OCI-LY7 (cell line): ENCODE measurements at regions not wholly inside any gene's neighbourhood (a gene's known extent, or its start where the extent isn't known, plus 50 kb on each side); places are given as distances from the start of the nearest gene placed in this dataset.

ENCODE experiments used
- BruUV-seq: library from RNA; stranded (reverse); fragments of 400-500 nt; replicated peaks from 2 replicates; lab custom pipeline; 2021; lab: Mats Ljungman, UMichigan
- CTCF ChIA-PET: fragments of 300-600 bp; sonication (Branson Sonifier 250); formaldehyde crosslinking; loops from one replicate; lab custom pipeline; 2022; ENCODE audit warnings: antibody characterized with exemption; ENCODE audit not compliant: unreplicated experiment; lab: Charles Lee
- POLR2A ChIA-PET: fragments of 300-600 bp; sonication (Branson Sonifier 250); formaldehyde crosslinking; loops from one replicate; lab custom pipeline; 2022; ENCODE audit warnings: antibody characterized with exemption; lab: Charles Lee
- DNase-seq: peaks from one replicate; pipeline ENCODE4 v3.0.0-alpha.2; 2015; ENCODE audit warnings: low spot score
- H2AFZ ChIP-seq: fragments of 200-600 bp; sonication (generic), shearing (Covaris generic); 2 replicates; pipeline ENCODE4 v1.6.1; 2014; ENCODE audit warnings: mild to moderate bottlenecking, antibody characterized with exemption, low read length, moderate library complexity
- H3K27ac ChIP-seq: fragments of 200-600 bp; sonication (generic); 2 replicates; pipeline ENCODE4 v1.5.1; 2014; ENCODE audit warnings: mixed run types, low read depth, mild to moderate bottlenecking, moderate library complexity, low read length, inconsistent platforms; ENCODE audit not compliant: poor library complexity, severe bottlenecking
- H3K36me3 ChIP-seq: fragments of 200-600 bp; sonication (generic); 2 replicates; pipeline ENCODE4 v1.6.1; 2014; ENCODE audit warnings: mild to moderate bottlenecking, antibody characterized with exemption, low read length, moderate library complexity, mixed read lengths; ENCODE audit not compliant: insufficient read depth
- H3K4me1 ChIP-seq: fragments of 200-600 bp; sonication (generic); 2 replicates; pipeline ENCODE4 v1.5.1; 2014; ENCODE audit warnings: mild to moderate bottlenecking, low read length; ENCODE audit not compliant: insufficient read depth, poor library complexity, severe bottlenecking
- H3K4me2 ChIP-seq: fragments of 200-600 bp; sonication (generic); 2 replicates; pipeline ENCODE4 v1.6.1; 2014; ENCODE audit warnings: mild to moderate bottlenecking, low read length
- H3K4me3 ChIP-seq: fragments of 200-600 bp; sonication (generic); 2 replicates; pipeline ENCODE4 v1.5.1; 2014; ENCODE audit warnings: mild to moderate bottlenecking, low read depth, low read length; ENCODE audit not compliant: poor library complexity, severe bottlenecking
- H3K79me2 ChIP-seq: fragments of 200-600 bp; sonication (generic); 2 replicates; pipeline ENCODE4 v1.6.1; 2016; ENCODE audit warnings: low read depth, mild to moderate bottlenecking, low read length, moderate library complexity, mixed read lengths; ENCODE audit not compliant: insufficient read depth
- H3K9me2 ChIP-seq: fragments of 200-600 bp; sonication (generic); 2 replicates; pipeline ENCODE4 v1.6.1; 2016; ENCODE audit warnings: mild to moderate bottlenecking, low read length, mixed read lengths; ENCODE audit not compliant: insufficient read depth
- H3K9me3 ChIP-seq: fragments of 200-600 bp; sonication (generic); 2 replicates; pipeline ENCODE4 v1.6.1; 2014; ENCODE audit warnings: mild to moderate bottlenecking, mixed run types, low read length, mixed read lengths
- H4K20me1 ChIP-seq: fragments of 200-600 bp; sonication (generic); 2 replicates; pipeline ENCODE4 v1.6.1; 2014; ENCODE audit warnings: mild to moderate bottlenecking, antibody characterized with exemption, low read length, moderate library complexity, mixed read lengths; ENCODE audit not compliant: insufficient read depth
- EZH2phosphoT487 ChIP-seq: fragments of 200-600 bp; sonication (generic); IDR thresholded peaks from 2 replicates; pipeline ENCODE4 v1.6.1; 2018; ENCODE audit warnings: low read depth, borderline replicate concordance, mild to moderate bottlenecking, mixed run types, antibody characterized with exemption, low read length, moderate library complexity, mixed read lengths
- intact Hi-C: fragments of 100-400 bp; cut with micrococcal nuclease; formaldehyde crosslinking; loops from one replicate; pipeline ENCODE4 v1.10.0; 2022; ENCODE audit not compliant: unreplicated experiment
- TF ChIP-seq, protein P1 (sequence below): fragments of 200-600 bp; sonication (generic); conservative IDR thresholded peaks from 2 replicates; pipeline ENCODE4 v1.5.1; 2014; ENCODE audit warnings: mild to moderate bottlenecking, antibody characterized with exemption, low read length, moderate library complexity, mixed read lengths

DNA sequence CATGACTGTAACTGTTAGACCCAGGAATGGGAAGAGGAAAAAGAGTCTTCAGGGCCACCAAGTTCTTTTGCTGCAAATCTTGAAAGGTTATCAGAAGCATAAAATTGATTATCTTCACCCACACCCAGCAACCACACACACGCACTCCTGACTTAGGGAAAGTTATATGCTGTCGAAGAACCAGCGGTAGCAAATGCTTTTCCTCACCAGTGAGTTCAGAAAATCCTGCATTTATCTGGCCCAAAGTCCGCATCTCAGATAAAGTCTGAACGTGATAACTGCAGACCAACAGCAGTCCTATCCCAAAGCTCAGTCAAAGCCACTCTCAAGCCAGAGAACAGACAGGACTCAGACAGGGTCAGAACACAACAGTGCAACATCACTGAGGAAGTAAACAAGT, 115.6 kb downstream of the IRS2 start:
- Histone ChIP-seq H3K27ac (no peak overlapping the region), H3K4me1 (no peaks in the 10 kb centered on the region), H3K4me3 (no peak overlapping the region), H3K9me3 (no peaks in the 10 kb centered on the region), H3K9me2 (no peaks in the 10 kb centered on the region), H2AFZ (no peak overlapping the region), H4K20me1 (no peaks in the 10 kb centered on the region), H3K79me2 (no peaks in the 10 kb centered on the region), H3K36me3 (no peaks in the 10 kb centered on the region), H3K4me2 (no peak overlapping the region)
- CTCF ChIA-PET = no interaction called here
- intact Hi-C loops = no loop called here
- no TSS peak for BruUV-seq
- POLR2A ChIA-PET = no interaction called here
- no peak for DNase-seq
- TF ChIP-seq, protein P1, sequence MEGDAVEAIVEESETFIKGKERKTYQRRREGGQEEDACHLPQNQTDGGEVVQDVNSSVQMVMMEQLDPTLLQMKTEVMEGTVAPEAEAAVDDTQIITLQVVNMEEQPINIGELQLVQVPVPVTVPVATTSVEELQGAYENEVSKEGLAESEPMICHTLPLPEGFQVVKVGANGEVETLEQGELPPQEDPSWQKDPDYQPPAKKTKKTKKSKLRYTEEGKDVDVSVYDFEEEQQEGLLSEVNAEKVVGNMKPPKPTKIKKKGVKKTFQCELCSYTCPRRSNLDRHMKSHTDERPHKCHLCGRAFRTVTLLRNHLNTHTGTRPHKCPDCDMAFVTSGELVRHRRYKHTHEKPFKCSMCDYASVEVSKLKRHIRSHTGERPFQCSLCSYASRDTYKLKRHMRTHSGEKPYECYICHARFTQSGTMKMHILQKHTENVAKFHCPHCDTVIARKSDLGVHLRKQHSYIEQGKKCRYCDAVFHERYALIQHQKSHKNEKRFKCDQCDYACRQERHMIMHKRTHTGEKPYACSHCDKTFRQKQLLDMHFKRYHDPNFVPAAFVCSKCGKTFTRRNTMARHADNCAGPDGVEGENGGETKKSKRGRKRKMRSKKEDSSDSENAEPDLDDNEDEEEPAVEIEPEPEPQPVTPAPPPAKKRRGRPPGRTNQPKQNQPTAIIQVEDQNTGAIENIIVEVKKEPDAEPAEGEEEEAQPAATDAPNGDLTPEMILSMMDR = no peak
- TF ChIP-seq EZH2phosphoT487 = no peak

DNA sequence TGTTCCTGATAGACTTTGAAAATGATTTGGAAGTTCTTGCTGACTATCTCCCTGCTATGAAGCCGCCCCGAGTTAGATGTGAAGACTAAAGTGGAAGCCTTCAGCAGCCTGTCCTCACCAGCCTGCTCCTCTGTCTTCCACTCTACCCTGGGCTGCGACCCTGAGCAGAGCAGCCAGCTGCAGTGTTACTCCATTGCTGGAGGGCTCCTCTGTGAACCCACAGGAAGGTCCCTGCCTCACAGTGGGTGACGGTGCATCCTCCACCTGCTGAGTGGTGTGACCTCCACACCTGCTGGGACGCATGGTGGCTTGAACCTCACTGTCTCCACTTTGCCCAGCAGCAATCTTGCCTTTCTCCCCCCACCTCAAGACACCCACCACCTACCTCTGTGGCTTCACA, 116.4 kb downstream of the IRS2 start:
- Histone ChIP-seq H3K79me2 (no peaks in the 10 kb centered on the region), H3K9me3 (no peaks in the 10 kb centered on the region), H3K9me2 (no peaks in the 10 kb centered on the region), H3K36me3 (no peaks in the 10 kb centered on the region), H2AFZ (no peak overlapping the region), H3K4me1 (no peaks in the 10 kb centered on the region), H3K4me3 (no peak overlapping the region), H3K4me2 (no peak overlapping the region), H4K20me1 (no peaks in the 10 kb centered on the region), H3K27ac (no peak overlapping the region)
- TF ChIP-seq EZH2phosphoT487 = no peak
- TF ChIP-seq, protein P1 = no peak
- no TSS peak for BruUV-seq
- CTCF ChIA-PET = no interaction called here
- POLR2A ChIA-PET = no interaction called here
- intact Hi-C loops = no loop called here
- DNase-seq = no peak

DNA sequence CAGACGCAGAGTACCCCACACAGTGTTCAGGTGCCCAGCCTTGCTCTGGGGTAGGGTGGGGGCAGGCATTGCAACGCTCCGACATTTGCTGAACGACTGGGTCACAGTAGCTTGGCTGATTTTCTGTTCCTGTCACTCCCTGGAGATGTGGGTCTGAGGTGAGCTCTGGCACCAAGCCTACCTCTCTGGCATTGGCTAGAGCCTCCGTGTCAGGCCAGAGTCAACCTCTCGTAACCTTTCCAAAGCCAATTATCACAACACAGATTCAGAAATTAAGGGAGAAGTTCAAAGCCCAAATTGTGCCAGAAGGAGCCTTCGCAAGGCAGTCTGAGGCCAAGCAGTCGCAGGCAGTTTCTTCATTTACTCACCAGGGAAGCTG, 117.2 kb downstream of the IRS2 start:
- H4K20me1 ChIP-seq = no peaks in the 10 kb centered on the region
- no peaks in the 10 kb centered on the region for H3K4me1 ChIP-seq
- no peak for DNase-seq
- no peak overlapping the region for H2AFZ ChIP-seq
- TF ChIP-seq, protein P1 = no peak
- no peak for TF ChIP-seq EZH2phosphoT487
- no peaks in the 10 kb centered on the region for H3K9me2 ChIP-seq
- ChIA-PET CTCF (no interaction called here), POLR2A (interaction anchor here (0.7 kb wide), 1 partner anchor 94 kb away, joined by 3 read pairs; no protein-coding TSS in a partner anchor)
- BruUV-seq = no TSS peak
- H3K4me2 ChIP-seq = no peak overlapping the region
- intact Hi-C loops = no loop called here
- H3K79me2 ChIP-seq = no peaks in the 10 kb centered on the region
- H3K4me3 ChIP-seq = no peak overlapping the region
- H3K36me3 ChIP-seq = no peaks in the 10 kb centered on the region
- no peaks in the 10 kb centered on the region for H3K9me3 ChIP-seq
- H3K27ac ChIP-seq = no peak overlapping the region
